ENCODE measurements at regions not wholly inside any gene's neighbourhood (a gene's known extent, or its start where the extent isn't known, plus 50 kb on each side); places are given as distances from the start of the nearest gene placed in this dataset.

GRCh38 chr11:81092522-81092921 is 1641.1 kb downstream of the FAM181B start:
- Histone ChIP-seq H3K4me1 (no peaks in the 10 kb centered on the region), H3K9me3 (no peaks in the 10 kb centered on the region), H3K4me3 (no peak overlapping the region), H3K27ac (no peak overlapping the region), H3K27me3 (ENCODE audit: low read depth) (no peaks in the 10 kb centered on the region), H3K36me3 (no peaks in the 10 kb centered on the region)
- TF ChIP-seq, protein P1, sequence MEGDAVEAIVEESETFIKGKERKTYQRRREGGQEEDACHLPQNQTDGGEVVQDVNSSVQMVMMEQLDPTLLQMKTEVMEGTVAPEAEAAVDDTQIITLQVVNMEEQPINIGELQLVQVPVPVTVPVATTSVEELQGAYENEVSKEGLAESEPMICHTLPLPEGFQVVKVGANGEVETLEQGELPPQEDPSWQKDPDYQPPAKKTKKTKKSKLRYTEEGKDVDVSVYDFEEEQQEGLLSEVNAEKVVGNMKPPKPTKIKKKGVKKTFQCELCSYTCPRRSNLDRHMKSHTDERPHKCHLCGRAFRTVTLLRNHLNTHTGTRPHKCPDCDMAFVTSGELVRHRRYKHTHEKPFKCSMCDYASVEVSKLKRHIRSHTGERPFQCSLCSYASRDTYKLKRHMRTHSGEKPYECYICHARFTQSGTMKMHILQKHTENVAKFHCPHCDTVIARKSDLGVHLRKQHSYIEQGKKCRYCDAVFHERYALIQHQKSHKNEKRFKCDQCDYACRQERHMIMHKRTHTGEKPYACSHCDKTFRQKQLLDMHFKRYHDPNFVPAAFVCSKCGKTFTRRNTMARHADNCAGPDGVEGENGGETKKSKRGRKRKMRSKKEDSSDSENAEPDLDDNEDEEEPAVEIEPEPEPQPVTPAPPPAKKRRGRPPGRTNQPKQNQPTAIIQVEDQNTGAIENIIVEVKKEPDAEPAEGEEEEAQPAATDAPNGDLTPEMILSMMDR (IDR thresholded peaks at IDR 0.05): no peak
- ATAC-seq (no peak), DNase-seq (no peak)
- intact Hi-C loops (cut with DNase I): no loop called here

DNA sequence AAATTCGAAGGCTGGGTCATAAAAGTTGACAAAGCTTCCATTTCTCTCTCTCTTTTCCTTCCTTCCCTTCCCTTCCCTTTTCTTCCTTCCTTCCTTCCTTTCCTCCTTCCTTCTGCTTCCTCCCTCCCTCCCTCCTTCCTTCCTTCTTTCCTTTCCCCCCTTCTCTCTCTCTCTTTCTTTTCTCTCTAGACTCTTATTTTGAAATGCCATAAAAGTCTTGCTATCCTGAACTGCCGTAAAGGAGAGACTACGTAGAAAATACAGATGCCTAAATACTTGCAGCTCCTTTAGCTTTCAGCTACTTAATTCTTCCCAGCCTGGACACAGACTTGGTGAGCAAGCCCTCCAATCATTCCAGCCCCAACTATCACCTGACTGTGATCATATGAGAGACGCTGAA is 1644.4 kb downstream of the FAM181B start:
- Histone ChIP-seq H3K27me3 (ENCODE audit: low read depth) (no peaks in the 10 kb centered on the region), H3K36me3 (no peaks in the 10 kb centered on the region), H3K9me3 (no peaks in the 10 kb centered on the region), H3K4me1 (no peaks in the 10 kb centered on the region), H3K27ac (no peak overlapping the region), H3K4me3 (no peak overlapping the region)
- intact Hi-C loops (cut with DNase I): no loop called here
- DNase-seq (no peak), ATAC-seq (no peak)
- TF ChIP-seq, protein P1 (IDR thresholded peaks at IDR 0.05): no peak

DNA sequence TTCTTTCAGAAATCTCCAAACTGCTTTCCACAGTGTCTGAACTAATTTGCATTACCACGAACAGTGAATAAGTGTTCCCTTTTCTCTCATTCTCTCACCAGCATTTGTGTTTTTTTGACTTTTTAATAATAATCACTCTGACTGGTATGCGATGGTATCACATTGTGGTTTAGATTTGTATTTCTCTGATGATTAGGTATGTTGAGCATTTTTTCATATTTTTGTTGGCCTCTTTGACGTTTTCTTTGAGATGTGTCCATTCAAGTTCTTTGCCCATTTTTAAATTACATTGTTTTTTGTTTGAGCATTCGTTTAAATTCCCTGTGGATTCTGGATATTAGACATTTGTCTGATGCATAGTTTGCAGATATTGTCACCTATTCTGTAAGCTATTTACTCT is 1639.6 kb upstream of the TENM4 start:
- DNase-seq (no peak), ATAC-seq (no peak)
- H3K27ac ChIP-seq: no peak overlapping the region
- intact Hi-C loops (cut with DNase I): no loop called here
- H3K27me3 ChIP-seq (ENCODE audit: low read depth): no peaks in the 10 kb centered on the region
- TF ChIP-seq, protein P1 (IDR thresholded peaks at IDR 0.05): no peak
- H3K9me3 ChIP-seq: no peaks in the 10 kb centered on the region
- no peaks in the 10 kb centered on the region for H3K36me3 ChIP-seq
- H3K4me1 ChIP-seq: no peaks in the 10 kb centered on the region
- H3K4me3 ChIP-seq: no peak overlapping the region

- DNase-seq: no peak
- ATAC-seq: no peak
- intact Hi-C loops (cut with DNase I): no loop called here
- H3K36me3 ChIP-seq: no peaks in the 10 kb centered on the region
- no peaks in the 10 kb centered on the region for H3K4me1 ChIP-seq
- H3K27me3 ChIP-seq (ENCODE audit: low read depth): no peaks in the 10 kb centered on the region
- TF ChIP-seq, protein P1 (IDR thresholded peaks at IDR 0.05): no peak
- no peak overlapping the region for H3K27ac ChIP-seq
- H3K9me3 ChIP-seq: no peaks in the 10 kb centered on the region
- H3K4me3 ChIP-seq: no peak overlapping the region
These were observed 1631.4 kb upstream of the TENM4 start for GRCh38 chr11:81072273-81072672.

- Histone ChIP-seq H3K27me3 (ENCODE audit: low read depth) (no peaks in the 10 kb centered on the region), H3K4me1 (no peaks in the 10 kb centered on the region), H3K27ac (no peak overlapping the region), H3K36me3 (no peaks in the 10 kb centered on the region), H3K9me3 (no peaks in the 10 kb centered on the region), H3K4me3 (no peak overlapping the region)
- ATAC-seq: no peak
- intact Hi-C loops (cut with DNase I): no loop called here
- DNase-seq: no peak
- TF ChIP-seq, protein P1 (IDR thresholded peaks at IDR 0.05): no peak
These were observed 1630.8 kb upstream of the TENM4 start for GRCh38 chr11:81071606-81072005.

DNA sequence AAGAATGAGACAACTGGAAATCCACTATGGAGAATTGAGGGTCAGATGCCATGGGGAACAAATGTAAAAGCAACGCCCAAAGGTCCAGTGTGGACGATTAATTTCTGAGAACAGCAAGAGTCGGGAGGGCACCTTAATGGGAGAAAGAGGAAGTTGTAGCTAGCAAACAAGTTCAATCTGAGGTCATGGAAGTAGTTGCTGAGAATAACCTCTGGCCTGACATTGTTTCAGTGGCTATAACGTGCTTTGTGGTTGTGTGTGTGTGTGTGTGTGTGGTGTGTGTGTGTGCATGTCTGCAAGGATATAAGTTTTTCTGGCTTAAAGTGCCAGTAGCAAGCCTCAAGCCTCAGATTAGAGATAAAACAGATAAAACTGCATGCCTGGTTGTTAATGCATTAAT is 1630.1 kb upstream of the TENM4 start:
- TF ChIP-seq, protein P1 (IDR thresholded peaks at IDR 0.05): no peak
- Histone ChIP-seq H3K27me3 (ENCODE audit: low read depth) (no peaks in the 10 kb centered on the region), H3K27ac (no peak overlapping the region), H3K4me1 (no peaks in the 10 kb centered on the region), H3K9me3 (no peaks in the 10 kb centered on the region), H3K4me3 (no peak overlapping the region), H3K36me3 (no peaks in the 10 kb centered on the region)
- no peak for ATAC-seq
- intact Hi-C loops (cut with DNase I): no loop called here
- no peak for DNase-seq

All from lower lobe of right lung (tissue), 2 donors.